GM23338 (cell line): ENCODE measurements at regions not wholly inside any gene's neighbourhood (a gene's known extent, or its start where the extent isn't known, plus 50 kb on each side); places are given as distances from the start of the nearest gene placed in this dataset.

Source experiments
- CREB1 ChIP-seq: fragments of 250-450 bp; sonication (Bioruptor Pico); IDR thresholded peaks from 2 replicates; pipeline ENCODE4 v1.5.0; 2020; ENCODE audit warnings: low read depth, mild to moderate bottlenecking, moderate library complexity
- EZH2 ChIP-seq: fragments of 200-600 bp; sonication (generic); IDR thresholded peaks from one replicate; pipeline ENCODE4 v1.8.0; 2017; ENCODE audit warnings: antibody characterized with exemption, mild to moderate bottlenecking, low read depth; ENCODE audit not compliant: unreplicated experiment
- EZH2phosphoT487 ChIP-seq: fragments of 200-600 bp; sonication (generic); IDR thresholded peaks from one replicate; pipeline ENCODE4 v1.8.1; 2018; ENCODE audit warnings: antibody characterized with exemption; ENCODE audit not compliant: unreplicated experiment
- JUNB ChIP-seq: IDR thresholded peaks from one replicate; pipeline ENCODE4 v1.6.1; 2016; ENCODE audit warnings: antibody characterized with exemption; ENCODE audit not compliant: unreplicated experiment
- POLR2AphosphoS5 ChIP-seq: IDR thresholded peaks from 2 replicates; pipeline ENCODE4 v1.6.1; 2016; ENCODE audit warnings: antibody characterized with exemption, low read depth
- STAT1 ChIP-seq: IDR thresholded peaks from one replicate; pipeline ENCODE4 v1.6.1; 2016; ENCODE audit warnings: antibody characterized with exemption; ENCODE audit not compliant: unreplicated experiment
- ZNF114 ChIP-seq: fragments of 250-450 bp; sonication (Bioruptor Pico); IDR thresholded peaks from 2 replicates; pipeline ENCODE4 v1.5.0; 2020; ENCODE audit warnings: mild to moderate bottlenecking, moderate library complexity
- TF ChIP-seq, protein P1 (sequence below): IDR thresholded peaks from one replicate; pipeline ENCODE4 v1.6.1; 2018; ENCODE audit warnings: antibody characterized with exemption; ENCODE audit not compliant: unreplicated experiment
- TF ChIP-seq, protein P2 (sequence below), 2 experiments: fragments of 200-600 bp in 1 of 2; sonication (generic) in 1 of 2; conservative IDR thresholded peaks; 2 replicates each; pipeline versions ENCODE4 v1.5.1 to v1.6.1; 2016 to 2017; ENCODE audit warnings: antibody characterized with exemption in 2 of 2, low read depth in 2 of 2, mild to moderate bottlenecking in 2 of 2, moderate library complexity in 1 of 2
- TF ChIP-seq, protein P3 (sequence below): IDR thresholded peaks from 2 replicates; pipeline ENCODE4 v1.6.1; 2016; ENCODE audit warnings: antibody characterized with exemption

DNA sequence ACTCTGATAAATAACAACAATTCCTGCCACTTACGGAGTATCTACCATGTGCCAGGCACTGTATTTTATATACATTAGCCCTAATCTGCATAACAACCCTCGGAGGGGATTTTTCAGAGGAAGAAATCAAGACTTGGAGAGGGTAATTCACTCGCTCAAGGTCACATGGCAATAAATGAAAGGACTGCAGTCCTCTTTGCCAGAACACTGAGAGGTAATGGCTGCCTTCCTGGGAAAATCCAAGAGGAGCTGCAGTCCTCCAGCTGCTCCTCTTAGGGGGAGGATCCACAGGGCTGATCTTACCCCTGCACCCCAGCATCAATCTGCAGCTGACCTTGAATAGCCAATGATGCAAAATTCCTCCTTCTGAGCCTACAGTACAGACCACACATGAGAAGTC is 114.1 kb upstream of the RPL38 start:
- TF ChIP-seq, protein P1, sequence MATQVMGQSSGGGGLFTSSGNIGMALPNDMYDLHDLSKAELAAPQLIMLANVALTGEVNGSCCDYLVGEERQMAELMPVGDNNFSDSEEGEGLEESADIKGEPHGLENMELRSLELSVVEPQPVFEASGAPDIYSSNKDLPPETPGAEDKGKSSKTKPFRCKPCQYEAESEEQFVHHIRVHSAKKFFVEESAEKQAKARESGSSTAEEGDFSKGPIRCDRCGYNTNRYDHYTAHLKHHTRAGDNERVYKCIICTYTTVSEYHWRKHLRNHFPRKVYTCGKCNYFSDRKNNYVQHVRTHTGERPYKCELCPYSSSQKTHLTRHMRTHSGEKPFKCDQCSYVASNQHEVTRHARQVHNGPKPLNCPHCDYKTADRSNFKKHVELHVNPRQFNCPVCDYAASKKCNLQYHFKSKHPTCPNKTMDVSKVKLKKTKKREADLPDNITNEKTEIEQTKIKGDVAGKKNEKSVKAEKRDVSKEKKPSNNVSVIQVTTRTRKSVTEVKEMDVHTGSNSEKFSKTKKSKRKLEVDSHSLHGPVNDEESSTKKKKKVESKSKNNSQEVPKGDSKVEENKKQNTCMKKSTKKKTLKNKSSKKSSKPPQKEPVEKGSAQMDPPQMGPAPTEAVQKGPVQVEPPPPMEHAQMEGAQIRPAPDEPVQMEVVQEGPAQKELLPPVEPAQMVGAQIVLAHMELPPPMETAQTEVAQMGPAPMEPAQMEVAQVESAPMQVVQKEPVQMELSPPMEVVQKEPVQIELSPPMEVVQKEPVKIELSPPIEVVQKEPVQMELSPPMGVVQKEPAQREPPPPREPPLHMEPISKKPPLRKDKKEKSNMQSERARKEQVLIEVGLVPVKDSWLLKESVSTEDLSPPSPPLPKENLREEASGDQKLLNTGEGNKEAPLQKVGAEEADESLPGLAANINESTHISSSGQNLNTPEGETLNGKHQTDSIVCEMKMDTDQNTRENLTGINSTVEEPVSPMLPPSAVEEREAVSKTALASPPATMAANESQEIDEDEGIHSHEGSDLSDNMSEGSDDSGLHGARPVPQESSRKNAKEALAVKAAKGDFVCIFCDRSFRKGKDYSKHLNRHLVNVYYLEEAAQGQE, result no peak
- TF ChIP-seq, protein P2, sequence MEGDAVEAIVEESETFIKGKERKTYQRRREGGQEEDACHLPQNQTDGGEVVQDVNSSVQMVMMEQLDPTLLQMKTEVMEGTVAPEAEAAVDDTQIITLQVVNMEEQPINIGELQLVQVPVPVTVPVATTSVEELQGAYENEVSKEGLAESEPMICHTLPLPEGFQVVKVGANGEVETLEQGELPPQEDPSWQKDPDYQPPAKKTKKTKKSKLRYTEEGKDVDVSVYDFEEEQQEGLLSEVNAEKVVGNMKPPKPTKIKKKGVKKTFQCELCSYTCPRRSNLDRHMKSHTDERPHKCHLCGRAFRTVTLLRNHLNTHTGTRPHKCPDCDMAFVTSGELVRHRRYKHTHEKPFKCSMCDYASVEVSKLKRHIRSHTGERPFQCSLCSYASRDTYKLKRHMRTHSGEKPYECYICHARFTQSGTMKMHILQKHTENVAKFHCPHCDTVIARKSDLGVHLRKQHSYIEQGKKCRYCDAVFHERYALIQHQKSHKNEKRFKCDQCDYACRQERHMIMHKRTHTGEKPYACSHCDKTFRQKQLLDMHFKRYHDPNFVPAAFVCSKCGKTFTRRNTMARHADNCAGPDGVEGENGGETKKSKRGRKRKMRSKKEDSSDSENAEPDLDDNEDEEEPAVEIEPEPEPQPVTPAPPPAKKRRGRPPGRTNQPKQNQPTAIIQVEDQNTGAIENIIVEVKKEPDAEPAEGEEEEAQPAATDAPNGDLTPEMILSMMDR (conservative IDR thresholded peaks at IDR 0.05; ENCODE audit: low read depth in 2 of 2), result no peak
- TF ChIP-seq EZH2phosphoT487 (no peak), POLR2AphosphoS5 (no peak), CREB1 (CRISPR knock-in tag) (no peak), EZH2 (no peak), STAT1 (no peak), JUNB (no peak), ZNF114 (CRISPR knock-in tag) (no peak)
- TF ChIP-seq, protein P3, sequence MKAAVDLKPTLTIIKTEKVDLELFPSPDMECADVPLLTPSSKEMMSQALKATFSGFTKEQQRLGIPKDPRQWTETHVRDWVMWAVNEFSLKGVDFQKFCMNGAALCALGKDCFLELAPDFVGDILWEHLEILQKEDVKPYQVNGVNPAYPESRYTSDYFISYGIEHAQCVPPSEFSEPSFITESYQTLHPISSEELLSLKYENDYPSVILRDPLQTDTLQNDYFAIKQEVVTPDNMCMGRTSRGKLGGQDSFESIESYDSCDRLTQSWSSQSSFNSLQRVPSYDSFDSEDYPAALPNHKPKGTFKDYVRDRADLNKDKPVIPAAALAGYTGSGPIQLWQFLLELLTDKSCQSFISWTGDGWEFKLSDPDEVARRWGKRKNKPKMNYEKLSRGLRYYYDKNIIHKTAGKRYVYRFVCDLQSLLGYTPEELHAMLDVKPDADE, result no peak
